ENCODE measurements at regions not wholly inside any gene's neighbourhood (a gene's known extent, or its start where the extent isn't known, plus 50 kb on each side); places are given as distances from the start of the nearest gene placed in this dataset.

DNA sequence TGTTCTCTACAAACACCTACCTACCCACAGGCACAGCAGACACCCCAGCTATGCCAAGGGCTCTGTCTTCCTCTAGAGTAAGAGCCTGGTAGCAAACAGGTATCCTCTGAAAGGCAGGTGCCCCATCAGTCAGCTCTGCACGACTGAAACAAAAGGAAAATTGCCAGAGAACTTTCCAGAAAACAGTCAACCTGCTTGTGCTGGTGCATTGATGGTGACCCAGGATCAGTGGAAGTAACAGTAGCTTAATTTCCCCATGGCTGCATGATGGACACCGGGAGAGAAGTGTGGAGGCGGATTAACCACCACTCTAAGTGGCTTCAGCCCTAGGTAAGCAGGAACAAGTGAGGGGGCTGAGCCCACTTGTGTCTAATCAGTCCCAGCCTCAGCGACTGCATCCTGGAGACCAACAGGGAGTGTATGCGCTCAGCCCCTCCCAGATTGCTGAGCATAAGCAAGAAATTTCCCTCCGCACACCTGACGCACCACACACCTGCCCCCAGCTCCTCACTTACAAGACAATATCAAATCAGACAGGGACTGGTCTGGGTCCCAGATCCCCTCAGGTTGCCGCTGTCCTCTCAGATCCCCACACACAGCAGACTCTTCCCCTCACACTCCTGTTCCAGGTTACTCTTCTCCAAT lies 70.7 kb upstream of the IGLL5 start:
- no peak overlapping the region for H3K27ac Mint-ChIP-seq (ENCODE audit: unreplicated experiment)
- no peak overlapping the region for H3K4me3 Mint-ChIP-seq (ENCODE audit: unreplicated experiment)
- no peaks in the 10 kb centered on the region for H3K36me3 Mint-ChIP-seq (ENCODE audit: low read depth)
- H3K9me3 Mint-ChIP-seq (ENCODE audit: low read depth), result no peaks in the 10 kb centered on the region
- TF ChIP-seq, protein P1, sequence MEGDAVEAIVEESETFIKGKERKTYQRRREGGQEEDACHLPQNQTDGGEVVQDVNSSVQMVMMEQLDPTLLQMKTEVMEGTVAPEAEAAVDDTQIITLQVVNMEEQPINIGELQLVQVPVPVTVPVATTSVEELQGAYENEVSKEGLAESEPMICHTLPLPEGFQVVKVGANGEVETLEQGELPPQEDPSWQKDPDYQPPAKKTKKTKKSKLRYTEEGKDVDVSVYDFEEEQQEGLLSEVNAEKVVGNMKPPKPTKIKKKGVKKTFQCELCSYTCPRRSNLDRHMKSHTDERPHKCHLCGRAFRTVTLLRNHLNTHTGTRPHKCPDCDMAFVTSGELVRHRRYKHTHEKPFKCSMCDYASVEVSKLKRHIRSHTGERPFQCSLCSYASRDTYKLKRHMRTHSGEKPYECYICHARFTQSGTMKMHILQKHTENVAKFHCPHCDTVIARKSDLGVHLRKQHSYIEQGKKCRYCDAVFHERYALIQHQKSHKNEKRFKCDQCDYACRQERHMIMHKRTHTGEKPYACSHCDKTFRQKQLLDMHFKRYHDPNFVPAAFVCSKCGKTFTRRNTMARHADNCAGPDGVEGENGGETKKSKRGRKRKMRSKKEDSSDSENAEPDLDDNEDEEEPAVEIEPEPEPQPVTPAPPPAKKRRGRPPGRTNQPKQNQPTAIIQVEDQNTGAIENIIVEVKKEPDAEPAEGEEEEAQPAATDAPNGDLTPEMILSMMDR (IDR thresholded peaks at IDR 0.05), result no peak
- no peak for DNase-seq (ENCODE audit: low spot score)
- H3K27me3 Mint-ChIP-seq (ENCODE audit: low read depth), result peaks cover 31% of the 10 kb centered on the region
- H3K4me1 Mint-ChIP-seq (ENCODE audit: low read depth), result no peaks in the 10 kb centered on the region

DNA sequence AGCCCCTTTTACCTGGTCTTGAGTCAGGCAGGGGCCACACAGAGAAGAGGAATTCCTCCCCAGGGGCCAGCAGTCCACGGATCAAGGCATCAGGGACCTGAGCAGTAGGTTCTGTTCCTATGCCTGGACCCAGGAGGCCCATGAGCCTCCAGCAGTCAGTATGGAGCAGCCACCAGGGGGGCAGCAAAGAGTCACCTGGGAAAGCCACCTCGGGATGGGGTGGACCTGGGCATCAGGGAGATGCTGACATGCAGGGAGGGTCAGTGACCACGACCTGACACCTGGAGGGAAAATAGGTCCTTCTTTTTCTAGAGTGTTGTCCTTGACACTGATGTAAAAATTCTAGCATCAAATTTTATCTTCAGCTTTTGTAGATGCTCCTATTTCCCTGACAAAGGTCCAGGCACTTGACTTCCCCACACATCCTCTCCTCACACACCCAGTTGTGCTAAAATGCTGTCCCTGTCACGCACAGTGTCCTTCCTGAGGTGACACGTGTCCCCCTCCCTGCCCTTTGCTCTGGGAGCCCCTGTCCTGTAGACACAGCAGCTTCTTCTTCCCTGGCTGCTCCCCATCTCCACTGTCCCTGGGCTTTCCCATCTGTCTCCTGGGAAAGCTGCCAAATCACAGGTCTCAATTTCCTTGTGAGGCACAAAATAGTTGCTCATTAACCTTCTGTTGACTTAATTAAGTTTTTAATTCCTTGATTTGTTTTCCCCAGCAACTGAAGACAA lies 70.0 kb upstream of the IGLL5 start:
- H3K27me3 Mint-ChIP-seq (ENCODE audit: low read depth), result peaks cover 26% of the 10 kb centered on the region
- no peaks in the 10 kb centered on the region for H3K36me3 Mint-ChIP-seq (ENCODE audit: low read depth)
- no peak for DNase-seq (ENCODE audit: low spot score)
- no peak overlapping the region for H3K4me3 Mint-ChIP-seq (ENCODE audit: unreplicated experiment)
- H3K9me3 Mint-ChIP-seq (ENCODE audit: low read depth), result no peaks in the 10 kb centered on the region
- no peaks in the 10 kb centered on the region for H3K4me1 Mint-ChIP-seq (ENCODE audit: low read depth)
- no peak overlapping the region for H3K27ac Mint-ChIP-seq (ENCODE audit: unreplicated experiment)
- TF ChIP-seq, protein P1 (IDR thresholded peaks at IDR 0.05), result no peak

DNA sequence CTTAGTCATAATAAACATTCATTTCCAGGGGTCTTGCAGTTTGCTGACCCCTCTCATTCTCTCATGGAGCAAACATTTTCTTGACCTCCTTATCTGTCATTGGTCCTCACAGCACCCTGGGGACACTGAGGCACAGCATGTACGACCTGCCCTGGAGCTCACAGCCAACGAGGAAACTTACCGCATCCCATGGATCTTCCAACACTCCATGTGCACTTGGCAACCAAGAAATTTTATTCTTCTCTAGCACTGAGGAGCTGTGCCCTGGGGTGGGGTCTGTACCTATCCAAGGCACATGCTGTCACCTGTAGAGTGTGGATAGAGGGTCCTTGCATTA lies 69.4 kb upstream of the IGLL5 start:
- Mint-ChIP-seq H3K27me3 (ENCODE audit: low read depth) (peaks cover 24% of the 10 kb centered on the region), H3K36me3 (ENCODE audit: low read depth) (no peaks in the 10 kb centered on the region), H3K4me3 (ENCODE audit: unreplicated experiment) (no peak overlapping the region), H3K4me1 (ENCODE audit: low read depth) (no peaks in the 10 kb centered on the region), H3K9me3 (ENCODE audit: low read depth) (no peaks in the 10 kb centered on the region), H3K27ac (ENCODE audit: unreplicated experiment) (no peak overlapping the region)
- TF ChIP-seq, protein P1 (IDR thresholded peaks at IDR 0.05), result no peak
- no peak for DNase-seq (ENCODE audit: low spot score)

DNA sequence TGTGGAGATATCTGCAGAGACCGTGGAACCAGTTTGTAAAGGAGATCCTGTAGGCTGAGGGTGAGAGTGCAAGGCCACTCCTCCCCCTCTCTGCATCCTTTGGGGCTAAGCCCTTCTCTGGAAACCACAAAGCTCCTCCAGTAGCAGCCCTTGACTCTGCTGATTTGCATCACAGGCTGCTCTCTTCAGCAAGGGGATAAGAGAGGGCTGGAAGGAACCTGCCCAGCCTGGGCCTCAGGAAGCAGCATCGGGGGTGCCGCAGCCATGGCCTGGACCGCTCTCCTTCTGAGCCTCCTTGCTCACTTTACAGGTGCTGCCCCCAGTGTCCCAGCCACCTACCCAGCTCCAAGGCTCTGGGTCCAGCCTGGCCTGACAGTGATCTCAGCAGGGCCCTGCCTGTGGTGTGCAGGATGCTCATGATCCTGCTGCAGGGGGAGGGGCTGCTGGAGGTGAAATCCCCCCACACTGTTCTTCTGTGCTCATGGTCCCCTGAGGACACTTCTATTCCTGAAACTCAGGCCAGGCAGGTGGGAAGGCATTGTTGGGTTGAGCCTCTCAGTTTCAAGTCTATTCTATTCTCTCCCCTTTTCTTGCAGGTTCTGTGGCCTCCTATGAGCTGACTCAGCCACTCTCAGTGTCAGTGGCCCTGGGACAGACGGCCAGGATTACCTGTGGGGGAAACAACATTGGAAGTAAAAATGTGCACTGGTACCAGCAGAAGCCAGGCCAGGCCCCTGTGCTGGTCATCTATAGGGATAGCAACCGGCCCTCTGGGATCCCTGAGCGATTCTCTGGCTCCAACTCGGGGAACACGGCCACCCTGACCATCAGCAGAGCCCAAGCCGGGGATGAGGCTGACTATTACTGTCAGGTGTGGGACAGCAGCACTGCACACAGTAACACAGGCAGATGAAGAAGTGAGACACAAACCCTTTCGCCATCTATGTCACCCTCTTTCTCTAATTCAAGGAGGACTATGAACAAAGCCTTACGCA lies 68.5 kb upstream of the IGLL5 start:
- no peak overlapping the region for H3K27ac Mint-ChIP-seq (ENCODE audit: unreplicated experiment)
- H3K4me3 Mint-ChIP-seq (ENCODE audit: unreplicated experiment), result no peak overlapping the region
- no peaks in the 10 kb centered on the region for H3K36me3 Mint-ChIP-seq (ENCODE audit: low read depth)
- TF ChIP-seq, protein P1 (IDR thresholded peaks at IDR 0.05), result no peak
- DNase-seq (ENCODE audit: low spot score), result no peak
- peaks cover 23% of the 10 kb centered on the region for H3K27me3 Mint-ChIP-seq (ENCODE audit: low read depth)
- H3K9me3 Mint-ChIP-seq (ENCODE audit: low read depth), result no peaks in the 10 kb centered on the region
- H3K4me1 Mint-ChIP-seq (ENCODE audit: low read depth), result no peaks in the 10 kb centered on the region

DNA sequence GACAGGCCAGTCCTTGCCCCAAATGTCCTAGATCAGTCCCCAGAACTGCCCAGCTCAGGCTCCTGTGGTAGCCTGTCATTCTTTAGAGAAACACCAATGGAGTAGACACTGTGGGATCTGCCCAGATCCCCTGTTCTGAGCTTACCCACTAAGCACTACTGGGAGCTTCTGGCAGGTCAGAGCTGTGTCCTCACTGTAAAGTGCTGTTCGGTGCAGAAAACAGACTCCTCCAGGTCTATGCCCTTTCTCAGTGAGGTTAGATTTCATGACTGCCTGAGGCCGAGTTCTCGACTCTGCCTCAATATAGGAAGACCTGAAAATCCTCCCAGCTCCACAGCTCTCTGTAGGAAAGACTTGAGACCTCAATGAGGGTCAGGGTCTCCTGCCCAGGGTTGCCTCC lies 67.5 kb upstream of the IGLL5 start:
- H3K4me3 Mint-ChIP-seq (ENCODE audit: unreplicated experiment), result no peak overlapping the region
- TF ChIP-seq, protein P1 (IDR thresholded peaks at IDR 0.05), result no peak
- H3K27ac Mint-ChIP-seq (ENCODE audit: unreplicated experiment), result no peak overlapping the region
- no peaks in the 10 kb centered on the region for H3K9me3 Mint-ChIP-seq (ENCODE audit: low read depth)
- no peak for DNase-seq (ENCODE audit: low spot score)
- peaks cover 27% of the 10 kb centered on the region for H3K27me3 Mint-ChIP-seq (ENCODE audit: low read depth)
- no peaks in the 10 kb centered on the region for H3K36me3 Mint-ChIP-seq (ENCODE audit: low read depth)
- no peaks in the 10 kb centered on the region for H3K4me1 Mint-ChIP-seq (ENCODE audit: low read depth)
